Brain pericyte (primary cell): ENCODE measurements at regions not wholly inside any gene's neighbourhood (a gene's known extent, or its start where the extent isn't known, plus 50 kb on each side); places are given as distances from the start of the nearest gene placed in this dataset.
"Not testable (repeated sequence)": the region's sequence is repeated elsewhere in the genome, so short reads cannot be mapped to it uniquely, and the experiment has no call there.

Experiments
- DNase-seq: peaks from one replicate; pipeline ENCODE4 v3.0.0-alpha.2; 2012; ENCODE audit warnings: low read depth, low spot score

GRCh38 chr6:5898102-5898501 lies 108.6 kb downstream of the NRN1 start:
- no peak for DNase-seq

- no peak for DNase-seq
Observed at GRCh38 chr6:5896476-5897200, 110.1 kb downstream of the NRN1 start.

GRCh38 chr6:5894357-5894756 lies 112.4 kb downstream of the NRN1 start:
- DNase-seq = no peak

GRCh38 chr6:5893295-5893694 lies 113.4 kb downstream of the NRN1 start:
- DNase-seq = no peak

- no peak for DNase-seq
Observed at GRCh38 chr6:5892669-5893068, 114.1 kb downstream of the NRN1 start.

- DNase-seq = no peak
Observed at GRCh38 chr6:5878792-5879191, 127.9 kb downstream of the NRN1 start.

GRCh38 chr6:5876076-5876475 lies 130.6 kb downstream of the NRN1 start:
- no peak for DNase-seq

- not testable (repeated sequence) for DNase-seq
Observed at GRCh38 chr6:5873976-5874375, 132.7 kb downstream of the NRN1 start.

GRCh38 chr6:5871296-5871695 lies 135.4 kb downstream of the NRN1 start:
- DNase-seq = no peak

- DNase-seq = no peak
Observed at GRCh38 chr6:5869676-5870075, 137.0 kb downstream of the NRN1 start.

GRCh38 chr6:5869261-5869660 lies 137.5 kb downstream of the NRN1 start:
- no peak for DNase-seq

GRCh38 chr6:5866547-5867051 lies 140.1 kb downstream of the NRN1 start:
- no peak for DNase-seq

GRCh38 chr6:5865506-5866031 lies 141.2 kb downstream of the NRN1 start:
- DNase-seq = no peak

GRCh38 chr6:5860849-5861248 lies 145.9 kb downstream of the NRN1 start:
- DNase-seq = no peak

- DNase-seq = no peak
Observed at GRCh38 chr6:5855787-5856470, 150.8 kb downstream of the NRN1 start.

GRCh38 chr6:5854899-5855298 lies 151.8 kb downstream of the NRN1 start:
- no peak for DNase-seq

- no peak for DNase-seq
Observed at GRCh38 chr6:5851261-5851757, 155.4 kb downstream of the NRN1 start.

GRCh38 chr6:5850848-5851255 lies 155.9 kb downstream of the NRN1 start:
- no peak for DNase-seq

GRCh38 chr6:5846889-5847288 lies 159.8 kb downstream of the NRN1 start:
- DNase-seq = no peak

- DNase-seq = no peak
Observed at GRCh38 chr6:5846335-5846734, 160.4 kb downstream of the NRN1 start.

- no peak for DNase-seq
Observed at GRCh38 chr6:5843078-5843477, 163.6 kb downstream of the NRN1 start.

- DNase-seq = no peak
Observed at GRCh38 chr6:5840734-5841390, 165.9 kb downstream of the NRN1 start.
